GM23338 (cell line): ENCODE measurements at regions not wholly inside any gene's neighbourhood (a gene's known extent, or its start where the extent isn't known, plus 50 kb on each side); places are given as distances from the start of the nearest gene placed in this dataset.

Experiments
- ATAC-seq: fragments of 200-7000 bp; cut with Tn5 transposase; 3 replicates; pipeline ENCODE4 v1.9.1; 2020
- DNase-seq: peaks from one replicate; pipeline ENCODE4 v3.0.0-alpha.2; 2015; ENCODE audit warnings: low spot score
- H2AFZ ChIP-seq: fragments of 200-600 bp; sonication (generic); 2 replicates; pipeline ENCODE4 v1.8.0; 2016; ENCODE audit warnings: antibody characterized with exemption, mild to moderate bottlenecking, moderate library complexity
- H3F3A ChIP-seq: fragments of 200-600 bp; sonication (generic); replicated peaks from 2 replicates; pipeline ENCODE4 v1.8.0; 2017; ENCODE audit warnings: antibody characterized with exemption, mixed run types, low read depth
- H3K27ac ChIP-seq: fragments of 200-600 bp; sonication (generic); 2 replicates; pipeline ENCODE4 v1.6.1; 2016; ENCODE audit warnings: low read depth
- H3K27me3 ChIP-seq: fragments of 200-600 bp; sonication (generic); 2 replicates; pipeline ENCODE4 v1.8.0; 2016; ENCODE audit warnings: mild to moderate bottlenecking, mixed run types, moderate library complexity; ENCODE audit not compliant: insufficient read depth
- H3K36me3 ChIP-seq: fragments of 200-600 bp; sonication (generic); 2 replicates; pipeline ENCODE4 v1.8.0; 2016; ENCODE audit warnings: mild to moderate bottlenecking; ENCODE audit not compliant: insufficient read depth
- H3K4me1 ChIP-seq: fragments of 200-600 bp; sonication (generic); 2 replicates; pipeline ENCODE4 v1.8.0; 2016; ENCODE audit warnings: mild to moderate bottlenecking, moderate library complexity; ENCODE audit not compliant: insufficient read depth
- H3K4me2 ChIP-seq: fragments of 200-600 bp; sonication (generic); 2 replicates; pipeline ENCODE4 v1.7.1; 2017; ENCODE audit warnings: mixed run types
- H3K4me3 ChIP-seq: fragments of 200-600 bp; sonication (generic); 2 replicates; pipeline ENCODE4 v1.6.1; 2016; ENCODE audit warnings: mixed run types
- H3K79me2 ChIP-seq: fragments of 200-600 bp; sonication (generic); replicated peaks from 2 replicates; pipeline ENCODE4 v1.8.0; 2017; ENCODE audit warnings: mild to moderate bottlenecking; ENCODE audit not compliant: insufficient read depth
- H3K9me2 ChIP-seq: fragments of 200-600 bp; sonication (generic); 2 replicates; pipeline ENCODE4 v1.8.0; 2017; ENCODE audit not compliant: insufficient read depth
- H4K20me1 ChIP-seq: fragments of 200-600 bp; sonication (generic); replicated peaks from 2 replicates; pipeline ENCODE4 v1.8.0; 2017; ENCODE audit warnings: mild to moderate bottlenecking; ENCODE audit not compliant: insufficient read depth
- H3K27ac Mint-ChIP-seq: 2 replicates; pipeline ENCODE4 v1.8.0; 2020; ENCODE audit warnings: inconsistent platforms, mild to moderate bottlenecking, moderate library complexity, mixed read lengths
- H3K27me3 Mint-ChIP-seq: 3 replicates; pipeline ENCODE4 v1.8.0; 2022; ENCODE audit warnings: low read depth, mild to moderate bottlenecking, moderate library complexity, mixed read lengths, inconsistent platforms; ENCODE audit not compliant: insufficient read depth, poor library complexity
- H3K36me3 Mint-ChIP-seq: 3 replicates; pipeline ENCODE4 v1.8.0; 2021; ENCODE audit warnings: low read depth, mild to moderate bottlenecking, inconsistent platforms, moderate library complexity, mixed read lengths
- H3K4me1 Mint-ChIP-seq: 3 replicates; pipeline ENCODE4 v1.8.0; 2020; ENCODE audit warnings: mild to moderate bottlenecking, inconsistent platforms, mixed read lengths
- H3K4me3 Mint-ChIP-seq: 3 replicates; pipeline ENCODE4 v1.8.0; 2021; ENCODE audit warnings: moderate library complexity, mild to moderate bottlenecking, inconsistent platforms, mixed read lengths
- H3K9me3 Mint-ChIP-seq: 3 replicates; pipeline ENCODE4 v1.8.0; 2020; ENCODE audit warnings: moderate library complexity, mild to moderate bottlenecking, inconsistent platforms, mixed read lengths
- CREB1 ChIP-seq: fragments of 250-450 bp; sonication (Bioruptor Pico); IDR thresholded peaks from 2 replicates; pipeline ENCODE4 v1.5.0; 2020; ENCODE audit warnings: low read depth, mild to moderate bottlenecking, moderate library complexity
- ETS1 ChIP-seq: IDR thresholded peaks from 2 replicates; pipeline ENCODE4 v1.6.1; 2016; ENCODE audit warnings: antibody characterized with exemption
- EZH2 ChIP-seq: fragments of 200-600 bp; sonication (generic); IDR thresholded peaks from one replicate; pipeline ENCODE4 v1.8.0; 2017; ENCODE audit warnings: antibody characterized with exemption, mild to moderate bottlenecking, low read depth; ENCODE audit not compliant: unreplicated experiment
- EZH2phosphoT487 ChIP-seq: fragments of 200-600 bp; sonication (generic); IDR thresholded peaks from one replicate; pipeline ENCODE4 v1.8.1; 2018; ENCODE audit warnings: antibody characterized with exemption; ENCODE audit not compliant: unreplicated experiment
- JUNB ChIP-seq: IDR thresholded peaks from one replicate; pipeline ENCODE4 v1.6.1; 2016; ENCODE audit warnings: antibody characterized with exemption; ENCODE audit not compliant: unreplicated experiment
- NANOG ChIP-seq: IDR thresholded peaks from 2 replicates; pipeline ENCODE4 v1.6.1; 2016; ENCODE audit warnings: antibody characterized with exemption, borderline replicate concordance
- POLR2AphosphoS5 ChIP-seq: IDR thresholded peaks from 2 replicates; pipeline ENCODE4 v1.6.1; 2016; ENCODE audit warnings: antibody characterized with exemption, low read depth
- STAT1 ChIP-seq: IDR thresholded peaks from one replicate; pipeline ENCODE4 v1.6.1; 2016; ENCODE audit warnings: antibody characterized with exemption; ENCODE audit not compliant: unreplicated experiment
- ZNF114 ChIP-seq: fragments of 250-450 bp; sonication (Bioruptor Pico); IDR thresholded peaks from 2 replicates; pipeline ENCODE4 v1.5.0; 2020; ENCODE audit warnings: mild to moderate bottlenecking, moderate library complexity
- ZNF331 ChIP-seq: fragments of 250-450 bp; sonication (Bioruptor Pico); IDR thresholded peaks from 2 replicates; pipeline ENCODE4 v1.5.0; 2020; ENCODE audit warnings: low read depth, mild to moderate bottlenecking, moderate library complexity
- TF ChIP-seq, protein P1 (sequence below): fragments of 250-450 bp; sonication (Bioruptor Pico); IDR thresholded peaks from 2 replicates; pipeline ENCODE4 v1.5.0; 2020; ENCODE audit warnings: mild to moderate bottlenecking, moderate library complexity
- TF ChIP-seq, protein P2 (sequence below): IDR thresholded peaks from one replicate; pipeline ENCODE4 v1.6.1; 2018; ENCODE audit warnings: antibody characterized with exemption; ENCODE audit not compliant: unreplicated experiment
- TF ChIP-seq, protein P3 (sequence below), 2 experiments: fragments of 200-600 bp in 1 of 2; sonication (generic) in 1 of 2; conservative IDR thresholded peaks; 2 replicates each; pipeline versions ENCODE4 v1.5.1 to v1.6.1; 2016 to 2017; ENCODE audit warnings: antibody characterized with exemption in 2 of 2, low read depth in 2 of 2, mild to moderate bottlenecking in 2 of 2, moderate library complexity in 1 of 2

DNA sequence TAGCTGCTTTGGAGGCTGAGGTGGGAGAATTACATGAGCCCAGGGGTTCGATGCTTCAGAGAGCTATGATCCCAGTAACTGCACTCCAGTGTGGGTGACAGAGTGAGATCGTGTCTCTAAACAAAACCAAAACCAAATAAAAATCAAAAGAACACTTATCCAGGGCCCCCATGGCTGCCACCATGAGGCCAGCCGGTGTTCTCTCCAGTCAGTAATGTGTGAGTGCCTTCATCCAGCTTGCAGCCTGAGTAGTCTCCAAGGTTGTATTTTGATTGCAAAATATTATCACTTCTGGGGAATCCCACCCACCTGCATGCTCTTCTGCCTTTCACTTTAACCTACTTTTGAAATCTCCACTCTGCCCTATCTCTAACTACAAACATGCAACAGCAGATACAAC is 221.0 kb upstream of the WSB1 start:
- TF ChIP-seq CREB1 (CRISPR knock-in tag) (no peak), EZH2phosphoT487 (no peak), ZNF331 (CRISPR knock-in tag) (no peak), EZH2 (no peak), POLR2AphosphoS5 (no peak), STAT1 (no peak), ETS1 (no peak), NANOG (no peak), JUNB (no peak), ZNF114 (CRISPR knock-in tag) (no peak)
- TF ChIP-seq, protein P1, sequence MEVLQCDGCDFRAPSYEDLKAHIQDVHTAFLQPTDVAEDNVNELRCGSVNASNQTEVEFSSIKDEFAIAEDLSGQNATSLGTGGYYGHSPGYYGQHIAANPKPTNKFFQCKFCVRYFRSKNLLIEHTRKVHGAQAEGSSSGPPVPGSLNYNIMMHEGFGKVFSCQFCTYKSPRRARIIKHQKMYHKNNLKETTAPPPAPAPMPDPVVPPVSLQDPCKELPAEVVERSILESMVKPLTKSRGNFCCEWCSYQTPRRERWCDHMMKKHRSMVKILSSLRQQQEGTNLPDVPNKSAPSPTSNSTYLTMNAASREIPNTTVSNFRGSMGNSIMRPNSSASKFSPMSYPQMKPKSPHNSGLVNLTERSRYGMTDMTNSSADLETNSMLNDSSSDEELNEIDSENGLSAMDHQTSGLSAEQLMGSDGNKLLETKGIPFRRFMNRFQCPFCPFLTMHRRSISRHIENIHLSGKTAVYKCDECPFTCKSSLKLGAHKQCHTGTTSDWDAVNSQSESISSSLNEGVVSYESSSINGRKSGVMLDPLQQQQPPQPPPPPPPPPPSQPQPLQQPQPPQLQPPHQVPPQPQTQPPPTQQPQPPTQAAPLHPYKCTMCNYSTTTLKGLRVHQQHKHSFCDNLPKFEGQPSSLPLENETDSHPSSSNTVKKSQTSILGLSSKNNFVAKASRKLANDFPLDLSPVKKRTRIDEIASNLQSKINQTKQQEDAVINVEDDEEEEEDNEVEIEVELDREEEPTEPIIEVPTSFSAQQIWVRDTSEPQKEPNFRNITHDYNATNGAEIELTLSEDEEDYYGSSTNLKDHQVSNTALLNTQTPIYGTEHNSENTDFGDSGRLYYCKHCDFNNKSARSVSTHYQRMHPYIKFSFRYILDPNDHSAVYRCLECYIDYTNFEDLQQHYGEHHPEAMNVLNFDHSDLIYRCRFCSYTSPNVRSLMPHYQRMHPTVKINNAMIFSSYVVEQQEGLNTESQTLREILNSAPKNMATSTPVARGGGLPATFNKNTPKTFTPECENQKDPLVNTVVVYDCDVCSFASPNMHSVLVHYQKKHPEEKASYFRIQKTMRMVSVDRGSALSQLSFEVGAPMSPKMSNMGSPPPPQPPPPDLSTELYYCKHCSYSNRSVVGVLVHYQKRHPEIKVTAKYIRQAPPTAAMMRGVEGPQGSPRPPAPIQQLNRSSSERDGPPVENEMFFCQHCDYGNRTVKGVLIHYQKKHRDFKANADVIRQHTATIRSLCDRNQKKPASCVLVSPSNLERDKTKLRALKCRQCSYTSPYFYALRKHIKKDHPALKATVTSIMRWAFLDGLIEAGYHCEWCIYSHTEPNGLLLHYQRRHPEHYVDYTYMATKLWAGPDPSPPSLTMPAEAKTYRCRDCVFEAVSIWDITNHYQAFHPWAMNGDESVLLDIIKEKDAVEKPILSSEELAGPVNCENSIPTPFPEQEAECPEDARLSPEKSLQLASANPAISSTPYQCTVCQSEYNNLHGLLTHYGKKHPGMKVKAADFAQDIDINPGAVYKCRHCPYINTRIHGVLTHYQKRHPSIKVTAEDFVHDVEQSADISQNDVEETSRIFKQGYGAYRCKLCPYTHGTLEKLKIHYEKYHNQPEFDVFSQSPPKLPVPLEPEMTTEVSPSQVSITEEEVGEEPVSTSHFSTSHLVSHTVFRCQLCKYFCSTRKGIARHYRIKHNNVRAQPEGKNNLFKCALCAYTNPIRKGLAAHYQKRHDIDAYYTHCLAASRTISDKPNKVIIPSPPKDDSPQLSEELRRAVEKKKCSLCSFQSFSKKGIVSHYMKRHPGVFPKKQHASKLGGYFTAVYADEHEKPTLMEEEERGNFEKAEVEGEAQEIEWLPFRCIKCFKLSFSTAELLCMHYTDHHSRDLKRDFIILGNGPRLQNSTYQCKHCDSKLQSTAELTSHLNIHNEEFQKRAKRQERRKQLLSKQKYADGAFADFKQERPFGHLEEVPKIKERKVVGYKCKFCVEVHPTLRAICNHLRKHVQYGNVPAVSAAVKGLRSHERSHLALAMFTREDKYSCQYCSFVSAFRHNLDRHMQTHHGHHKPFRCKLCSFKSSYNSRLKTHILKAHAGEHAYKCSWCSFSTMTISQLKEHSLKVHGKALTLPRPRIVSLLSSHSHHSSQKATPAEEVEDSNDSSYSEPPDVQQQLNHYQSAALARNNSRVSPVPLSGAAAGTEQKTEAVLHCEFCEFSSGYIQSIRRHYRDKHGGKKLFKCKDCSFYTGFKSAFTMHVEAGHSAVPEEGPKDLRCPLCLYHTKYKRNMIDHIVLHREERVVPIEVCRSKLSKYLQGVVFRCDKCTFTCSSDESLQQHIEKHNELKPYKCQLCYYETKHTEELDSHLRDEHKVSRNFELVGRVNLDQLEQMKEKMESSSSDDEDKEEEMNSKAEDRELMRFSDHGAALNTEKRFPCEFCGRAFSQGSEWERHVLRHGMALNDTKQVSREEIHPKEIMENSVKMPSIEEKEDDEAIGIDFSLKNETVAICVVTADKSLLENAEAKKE (CRISPR knock-in tag), result no peak
- TF ChIP-seq, protein P2, sequence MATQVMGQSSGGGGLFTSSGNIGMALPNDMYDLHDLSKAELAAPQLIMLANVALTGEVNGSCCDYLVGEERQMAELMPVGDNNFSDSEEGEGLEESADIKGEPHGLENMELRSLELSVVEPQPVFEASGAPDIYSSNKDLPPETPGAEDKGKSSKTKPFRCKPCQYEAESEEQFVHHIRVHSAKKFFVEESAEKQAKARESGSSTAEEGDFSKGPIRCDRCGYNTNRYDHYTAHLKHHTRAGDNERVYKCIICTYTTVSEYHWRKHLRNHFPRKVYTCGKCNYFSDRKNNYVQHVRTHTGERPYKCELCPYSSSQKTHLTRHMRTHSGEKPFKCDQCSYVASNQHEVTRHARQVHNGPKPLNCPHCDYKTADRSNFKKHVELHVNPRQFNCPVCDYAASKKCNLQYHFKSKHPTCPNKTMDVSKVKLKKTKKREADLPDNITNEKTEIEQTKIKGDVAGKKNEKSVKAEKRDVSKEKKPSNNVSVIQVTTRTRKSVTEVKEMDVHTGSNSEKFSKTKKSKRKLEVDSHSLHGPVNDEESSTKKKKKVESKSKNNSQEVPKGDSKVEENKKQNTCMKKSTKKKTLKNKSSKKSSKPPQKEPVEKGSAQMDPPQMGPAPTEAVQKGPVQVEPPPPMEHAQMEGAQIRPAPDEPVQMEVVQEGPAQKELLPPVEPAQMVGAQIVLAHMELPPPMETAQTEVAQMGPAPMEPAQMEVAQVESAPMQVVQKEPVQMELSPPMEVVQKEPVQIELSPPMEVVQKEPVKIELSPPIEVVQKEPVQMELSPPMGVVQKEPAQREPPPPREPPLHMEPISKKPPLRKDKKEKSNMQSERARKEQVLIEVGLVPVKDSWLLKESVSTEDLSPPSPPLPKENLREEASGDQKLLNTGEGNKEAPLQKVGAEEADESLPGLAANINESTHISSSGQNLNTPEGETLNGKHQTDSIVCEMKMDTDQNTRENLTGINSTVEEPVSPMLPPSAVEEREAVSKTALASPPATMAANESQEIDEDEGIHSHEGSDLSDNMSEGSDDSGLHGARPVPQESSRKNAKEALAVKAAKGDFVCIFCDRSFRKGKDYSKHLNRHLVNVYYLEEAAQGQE, result no peak
- TF ChIP-seq, protein P3, sequence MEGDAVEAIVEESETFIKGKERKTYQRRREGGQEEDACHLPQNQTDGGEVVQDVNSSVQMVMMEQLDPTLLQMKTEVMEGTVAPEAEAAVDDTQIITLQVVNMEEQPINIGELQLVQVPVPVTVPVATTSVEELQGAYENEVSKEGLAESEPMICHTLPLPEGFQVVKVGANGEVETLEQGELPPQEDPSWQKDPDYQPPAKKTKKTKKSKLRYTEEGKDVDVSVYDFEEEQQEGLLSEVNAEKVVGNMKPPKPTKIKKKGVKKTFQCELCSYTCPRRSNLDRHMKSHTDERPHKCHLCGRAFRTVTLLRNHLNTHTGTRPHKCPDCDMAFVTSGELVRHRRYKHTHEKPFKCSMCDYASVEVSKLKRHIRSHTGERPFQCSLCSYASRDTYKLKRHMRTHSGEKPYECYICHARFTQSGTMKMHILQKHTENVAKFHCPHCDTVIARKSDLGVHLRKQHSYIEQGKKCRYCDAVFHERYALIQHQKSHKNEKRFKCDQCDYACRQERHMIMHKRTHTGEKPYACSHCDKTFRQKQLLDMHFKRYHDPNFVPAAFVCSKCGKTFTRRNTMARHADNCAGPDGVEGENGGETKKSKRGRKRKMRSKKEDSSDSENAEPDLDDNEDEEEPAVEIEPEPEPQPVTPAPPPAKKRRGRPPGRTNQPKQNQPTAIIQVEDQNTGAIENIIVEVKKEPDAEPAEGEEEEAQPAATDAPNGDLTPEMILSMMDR (conservative IDR thresholded peaks at IDR 0.05; ENCODE audit: low read depth in 2 of 2), result no peak
- no peak overlapping the region for H3K27ac Mint-ChIP-seq
- Histone ChIP-seq H3K36me3 (no peaks in the 10 kb centered on the region), H2AFZ (no peak overlapping the region), H3F3A (no peaks in the 10 kb centered on the region), H3K27me3 (no peaks in the 10 kb centered on the region), H3K4me2 (no peak overlapping the region), H3K4me3 (no peak overlapping the region), H4K20me1 (no peaks in the 10 kb centered on the region), H3K79me2 (no peaks in the 10 kb centered on the region), H3K27ac (no peak overlapping the region), H3K4me1 (no peaks in the 10 kb centered on the region), H3K9me2 (no peaks in the 10 kb centered on the region)
- peaks cover 100% of the 10 kb centered on the region for H3K9me3 Mint-ChIP-seq
- no peaks in the 10 kb centered on the region for H3K4me1 Mint-ChIP-seq
- H3K27me3 Mint-ChIP-seq, result peaks cover 6% of the 10 kb centered on the region
- H3K36me3 Mint-ChIP-seq, result peaks cover 36% of the 10 kb centered on the region
- ATAC-seq (no peak), DNase-seq (no peak)
- no peak overlapping the region for H3K4me3 Mint-ChIP-seq
